Neuron (in vitro differentiated cells): ENCODE measurements at regions not wholly inside any gene's neighbourhood (a gene's known extent, or its start where the extent isn't known, plus 50 kb on each side); places are given as distances from the start of the nearest gene placed in this dataset.

Experiments used
- H2AFZ ChIP-seq: one replicate; pipeline ENCODE4 v1.6.1; 2013; ENCODE audit warnings: low read depth, mild to moderate bottlenecking, inconsistent platforms, low read length, moderate library complexity
- H3K27me3 ChIP-seq: one replicate; pipeline ENCODE4 v1.6.1; 2013; ENCODE audit warnings: low read length; ENCODE audit not compliant: insufficient read depth
- H3K36me3 ChIP-seq: one replicate; pipeline ENCODE4 v1.6.1; 2013; ENCODE audit warnings: low read length; ENCODE audit not compliant: insufficient read depth
- H3K4me1 ChIP-seq: one replicate; pipeline ENCODE4 v1.6.1; 2013; ENCODE audit warnings: low read length; ENCODE audit not compliant: insufficient read depth
- H3K4me3 ChIP-seq: 2 replicates; pipeline ENCODE4 v1.5.1; 2013; ENCODE audit warnings: mild to moderate bottlenecking, low read length, moderate library complexity
- H3K9me3 ChIP-seq: one replicate; pipeline ENCODE4 v1.6.1; 2013; ENCODE audit warnings: low read length

GRCh38 chr6:22807261-22807660 is 237.9 kb downstream of the HDGFL1 start:
- no peaks in the 10 kb centered on the region for H3K36me3 ChIP-seq
- H3K27me3 ChIP-seq, result no peaks in the 10 kb centered on the region
- no peaks in the 10 kb centered on the region for H3K9me3 ChIP-seq
- H2AFZ ChIP-seq, result no peak overlapping the region
- no peak overlapping the region for H3K4me3 ChIP-seq
- peaks cover 12% of the 10 kb centered on the region for H3K4me1 ChIP-seq

- Histone ChIP-seq H3K4me1 (peaks cover 7% of the 10 kb centered on the region), H3K4me3 (no peak overlapping the region), H2AFZ (no peak overlapping the region), H3K9me3 (no peaks in the 10 kb centered on the region), H3K36me3 (no peaks in the 10 kb centered on the region), H3K27me3 (no peaks in the 10 kb centered on the region)
Measured at GRCh38 chr6:22807818-22808217, 238.5 kb downstream of the HDGFL1 start.

- Histone ChIP-seq H3K4me1 (peaks cover under 1% of the 10 kb centered on the region), H3K36me3 (no peaks in the 10 kb centered on the region), H3K27me3 (no peaks in the 10 kb centered on the region), H3K4me3 (no peak overlapping the region), H2AFZ (no peak overlapping the region), H3K9me3 (no peaks in the 10 kb centered on the region)
Measured at GRCh38 chr6:22808466-22808865, 239.1 kb downstream of the HDGFL1 start.

GRCh38 chr6:22809370-22809769 is 240.0 kb downstream of the HDGFL1 start:
- H3K27me3 ChIP-seq, result no peaks in the 10 kb centered on the region
- no peak overlapping the region for H3K4me3 ChIP-seq
- no peaks in the 10 kb centered on the region for H3K4me1 ChIP-seq
- H3K36me3 ChIP-seq, result no peaks in the 10 kb centered on the region
- H2AFZ ChIP-seq, result no peak overlapping the region
- H3K9me3 ChIP-seq, result no peaks in the 10 kb centered on the region

- H3K27me3 ChIP-seq, result no peaks in the 10 kb centered on the region
- no peaks in the 10 kb centered on the region for H3K4me1 ChIP-seq
- H3K9me3 ChIP-seq, result peaks cover 3% of the 10 kb centered on the region
- no peaks in the 10 kb centered on the region for H3K36me3 ChIP-seq
- H3K4me3 ChIP-seq, result no peak overlapping the region
- H2AFZ ChIP-seq, result no peak overlapping the region
Measured at GRCh38 chr6:22819209-22819608, 249.8 kb downstream of the HDGFL1 start.

GRCh38 chr6:22821664-22822320 is 252.4 kb downstream of the HDGFL1 start:
- Histone ChIP-seq H3K27me3 (no peaks in the 10 kb centered on the region), H3K4me3 (no peak overlapping the region), H3K4me1 (no peaks in the 10 kb centered on the region), H3K9me3 (peaks cover 3% of the 10 kb centered on the region), H3K36me3 (no peaks in the 10 kb centered on the region), H2AFZ (no peak overlapping the region)

GRCh38 chr6:22825210-22825609 is 255.8 kb downstream of the HDGFL1 start:
- H2AFZ ChIP-seq, result no peak overlapping the region
- H3K27me3 ChIP-seq, result no peaks in the 10 kb centered on the region
- no peak overlapping the region for H3K4me3 ChIP-seq

GRCh38 chr6:22826961-22827360 is 257.6 kb downstream of the HDGFL1 start:
- no peaks in the 10 kb centered on the region for H3K9me3 ChIP-seq
- no peak overlapping the region for H3K4me3 ChIP-seq
- peaks cover 16% of the 10 kb centered on the region for H3K4me1 ChIP-seq
- H3K27me3 ChIP-seq, result no peaks in the 10 kb centered on the region
- no peaks in the 10 kb centered on the region for H3K36me3 ChIP-seq
- H2AFZ ChIP-seq, result peak overlapping the region; percentile 18

More at GRCh38 chr6:22825210-22825609, 255.8 kb downstream of the HDGFL1 start:
- Histone ChIP-seq H3K4me1 (peaks cover 16% of the 10 kb centered on the region), H3K9me3 (no peaks in the 10 kb centered on the region), H3K36me3 (no peaks in the 10 kb centered on the region)

- Histone ChIP-seq H3K4me3 (no peak overlapping the region), H3K27me3 (no peaks in the 10 kb centered on the region), H3K9me3 (no peaks in the 10 kb centered on the region), H2AFZ (peak overlapping the region; percentile 18), H3K36me3 (no peaks in the 10 kb centered on the region), H3K4me1 (peaks cover 16% of the 10 kb centered on the region)
Measured at GRCh38 chr6:22827760-22828159, 258.4 kb downstream of the HDGFL1 start.

- H2AFZ ChIP-seq, result no peak overlapping the region
- no peaks in the 10 kb centered on the region for H3K36me3 ChIP-seq
- no peak overlapping the region for H3K4me3 ChIP-seq
- H3K27me3 ChIP-seq, result no peaks in the 10 kb centered on the region
- peaks cover 16% of the 10 kb centered on the region for H3K4me1 ChIP-seq
- no peaks in the 10 kb centered on the region for H3K9me3 ChIP-seq
Measured at GRCh38 chr6:22828179-22829062, 259.1 kb downstream of the HDGFL1 start.

GRCh38 chr6:22829070-22829469 is 259.7 kb downstream of the HDGFL1 start:
- H3K4me1 ChIP-seq, result peaks cover 16% of the 10 kb centered on the region
- no peaks in the 10 kb centered on the region for H3K27me3 ChIP-seq
- H3K36me3 ChIP-seq, result no peaks in the 10 kb centered on the region
- no peak overlapping the region for H2AFZ ChIP-seq
- no peak overlapping the region for H3K4me3 ChIP-seq
- H3K9me3 ChIP-seq, result no peaks in the 10 kb centered on the region

- peaks cover 16% of the 10 kb centered on the region for H3K4me1 ChIP-seq
- H3K4me3 ChIP-seq, result no peak overlapping the region
- no peaks in the 10 kb centered on the region for H3K36me3 ChIP-seq
- peaks cover 2% of the 10 kb centered on the region for H3K9me3 ChIP-seq
- no peak overlapping the region for H2AFZ ChIP-seq
- H3K27me3 ChIP-seq, result no peaks in the 10 kb centered on the region
Measured at GRCh38 chr6:22830463-22830862, 261.1 kb downstream of the HDGFL1 start.

GRCh38 chr6:22833191-22833590 is 263.8 kb downstream of the HDGFL1 start:
- H3K4me1 ChIP-seq, result peaks cover 5% of the 10 kb centered on the region
- H3K27me3 ChIP-seq, result no peaks in the 10 kb centered on the region
- H2AFZ ChIP-seq, result no peak overlapping the region
- no peaks in the 10 kb centered on the region for H3K36me3 ChIP-seq
- H3K4me3 ChIP-seq, result no peak overlapping the region
- peaks cover 2% of the 10 kb centered on the region for H3K9me3 ChIP-seq
